H4 (cell line): ENCODE measurements at regions not wholly inside any gene's neighbourhood (a gene's known extent, or its start where the extent isn't known, plus 50 kb on each side); places are given as distances from the start of the nearest gene placed in this dataset.

ENCODE experiments used
- DNase-seq: peaks from one replicate; pipeline ENCODE4 v3.0.0-alpha.2; 2015; ENCODE audit warnings: low spot score

GRCh38 chr13:74202129-74202813 is 68.1 kb upstream of the KLF12 start:
- DNase-seq = no peak

GRCh38 chr13:74201530-74201929 is 67.3 kb upstream of the KLF12 start:
- DNase-seq = no peak

- DNase-seq = no peak
These were observed 65.9 kb upstream of the KLF12 start for GRCh38 chr13:74200081-74200480.

- no peak for DNase-seq
These were observed 63.6 kb upstream of the KLF12 start for GRCh38 chr13:74197677-74198429.

- DNase-seq = no peak
These were observed 60.6 kb upstream of the KLF12 start for GRCh38 chr13:74194846-74195245.

GRCh38 chr13:74193391-74193790 is 59.2 kb upstream of the KLF12 start:
- no peak for DNase-seq

- no peak for DNase-seq
These were observed 57.2 kb upstream of the KLF12 start for GRCh38 chr13:74191410-74191809.

- DNase-seq = no peak
These were observed 56.8 kb upstream of the KLF12 start for GRCh38 chr13:74190999-74191398.

- DNase-seq = no peak
These were observed 53.4 kb upstream of the KLF12 start for GRCh38 chr13:74187564-74187963.

GRCh38 chr13:74184283-74184682 is 50.1 kb upstream of the KLF12 start:
- DNase-seq = no peak
